Keratinocyte (primary cell): ENCODE measurements at regions not wholly inside any gene's neighbourhood (a gene's known extent, or its start where the extent isn't known, plus 50 kb on each side); places are given as distances from the start of the nearest gene placed in this dataset.

Experiments used
- EZH2 ChIP-seq: IDR thresholded peaks from one replicate; pipeline ENCODE4 v1.6.1; 2012; ENCODE audit warnings: inconsistent platforms, mild to moderate bottlenecking, low read length, moderate library complexity
- TF ChIP-seq, protein P1 (sequence below), 3 experiments: IDR thresholded peaks in 1 of 3; conservative IDR thresholded peaks in 1 of 3; optimal IDR thresholded peaks in 1 of 3; 2 replicates in 2 of 3; 3 replicates in 1 of 3; pipeline versions ENCODE3 to v1.5.1; 2011; ENCODE audit warnings: low read length in 3 of 3, mild to moderate bottlenecking in 3 of 3, moderate library complexity in 2 of 3, control low read depth in 1 of 3, inconsistent platforms in 1 of 3; ENCODE audit not compliant: insufficient read depth in 2 of 3; ENCODE audit errors: extremely low read depth in 1 of 3

- TF ChIP-seq EZH2 = no peak
- TF ChIP-seq, protein P1, sequence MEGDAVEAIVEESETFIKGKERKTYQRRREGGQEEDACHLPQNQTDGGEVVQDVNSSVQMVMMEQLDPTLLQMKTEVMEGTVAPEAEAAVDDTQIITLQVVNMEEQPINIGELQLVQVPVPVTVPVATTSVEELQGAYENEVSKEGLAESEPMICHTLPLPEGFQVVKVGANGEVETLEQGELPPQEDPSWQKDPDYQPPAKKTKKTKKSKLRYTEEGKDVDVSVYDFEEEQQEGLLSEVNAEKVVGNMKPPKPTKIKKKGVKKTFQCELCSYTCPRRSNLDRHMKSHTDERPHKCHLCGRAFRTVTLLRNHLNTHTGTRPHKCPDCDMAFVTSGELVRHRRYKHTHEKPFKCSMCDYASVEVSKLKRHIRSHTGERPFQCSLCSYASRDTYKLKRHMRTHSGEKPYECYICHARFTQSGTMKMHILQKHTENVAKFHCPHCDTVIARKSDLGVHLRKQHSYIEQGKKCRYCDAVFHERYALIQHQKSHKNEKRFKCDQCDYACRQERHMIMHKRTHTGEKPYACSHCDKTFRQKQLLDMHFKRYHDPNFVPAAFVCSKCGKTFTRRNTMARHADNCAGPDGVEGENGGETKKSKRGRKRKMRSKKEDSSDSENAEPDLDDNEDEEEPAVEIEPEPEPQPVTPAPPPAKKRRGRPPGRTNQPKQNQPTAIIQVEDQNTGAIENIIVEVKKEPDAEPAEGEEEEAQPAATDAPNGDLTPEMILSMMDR (optimal IDR thresholded peaks at IDR 0.05 in 1 of 3, IDR thresholded peaks at IDR 0.05 in 1 of 3, conservative IDR thresholded peaks at IDR 0.05 in 1 of 3; ENCODE audit: extremely low read depth in 1 of 3, insufficient read depth in 2 of 3, low read length in 3 of 3) = no peak
Observed at GRCh38 chr13:50215399-50215798, 200.2 kb downstream of the KCNRG start.
